ENCODE measurements at regions not wholly inside any gene's neighbourhood (a gene's known extent, or its start where the extent isn't known, plus 50 kb on each side); places are given as distances from the start of the nearest gene placed in this dataset.

DNA sequence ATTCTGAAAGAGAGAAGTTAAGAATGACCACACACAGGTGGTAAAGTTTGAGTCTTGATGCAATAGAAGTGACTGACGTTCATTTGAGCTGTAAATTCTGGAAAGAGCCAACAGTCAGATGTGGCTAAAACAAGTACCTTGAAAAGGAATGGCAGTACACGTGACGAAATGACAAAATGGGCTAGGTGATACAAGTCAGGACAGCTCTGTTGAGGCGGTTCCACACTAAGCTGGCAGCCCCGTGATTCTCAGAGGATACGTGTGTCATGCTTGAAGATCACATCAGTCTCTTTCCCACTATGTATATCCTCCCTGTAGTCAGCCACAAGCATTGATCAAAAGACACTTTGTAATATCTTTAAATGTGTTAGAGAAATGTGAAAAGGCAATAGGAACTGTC is 881.3 kb upstream of the ADGRL2 start:
- Mint-ChIP-seq H3K4me3 (no peak overlapping the region), H3K27ac (no peak overlapping the region), H3K4me1 (no peaks in the 10 kb centered on the region), H3K27me3 (no peaks in the 10 kb centered on the region), H3K36me3 (ENCODE audit: low read depth) (no peaks in the 10 kb centered on the region), H3K9me3 (peaks cover 3% of the 10 kb centered on the region)
- CTCF ChIA-PET, result no interaction called here
- POLR2A ChIA-PET, result no interaction called here
- DNase-seq, result no peak

DNA sequence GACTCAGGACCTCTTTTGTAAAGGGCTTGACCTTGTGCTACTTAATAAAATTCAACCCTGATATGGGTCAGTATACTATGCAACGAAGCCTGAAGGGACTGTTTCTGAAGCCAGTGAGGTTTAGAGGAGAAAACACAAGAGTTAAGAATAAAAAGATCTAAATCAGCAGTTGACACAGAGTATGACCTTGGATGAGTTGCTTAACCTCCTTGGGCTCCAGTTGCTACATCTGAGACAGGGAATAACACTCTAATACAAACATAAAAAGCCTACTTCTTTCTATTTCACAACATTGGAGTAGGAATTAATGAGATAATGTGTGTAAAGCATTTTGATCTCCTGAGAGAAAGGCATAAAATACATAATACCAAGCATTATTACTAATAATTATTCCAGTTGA is 882.4 kb upstream of the ADGRL2 start:
- Mint-ChIP-seq H3K36me3 (ENCODE audit: low read depth) (no peaks in the 10 kb centered on the region), H3K27me3 (no peaks in the 10 kb centered on the region), H3K27ac (no peak overlapping the region), H3K4me3 (no peak overlapping the region), H3K9me3 (peaks cover 3% of the 10 kb centered on the region), H3K4me1 (no peaks in the 10 kb centered on the region)
- ChIA-PET POLR2A (no interaction called here), CTCF (no interaction called here)
- DNase-seq, result no peak

DNA sequence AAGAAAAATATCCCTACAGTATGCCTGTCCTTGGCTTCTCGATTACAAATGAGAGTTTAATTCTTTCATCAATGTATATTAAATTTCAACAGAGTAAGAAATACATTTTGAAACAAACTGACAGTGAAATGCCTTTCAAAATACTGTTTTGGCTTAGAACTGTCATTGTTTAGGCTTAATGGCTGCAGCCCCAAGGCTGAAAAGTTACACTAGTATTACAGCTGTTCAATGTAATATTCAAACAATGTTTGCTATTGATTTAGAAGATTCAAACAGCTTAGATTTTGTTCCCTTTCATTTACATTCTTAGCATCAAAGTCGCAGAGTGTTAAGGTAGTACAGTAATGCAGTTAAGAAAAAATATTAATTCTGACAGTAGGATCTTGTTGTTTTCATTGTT is 882.9 kb upstream of the ADGRL2 start:
- Mint-ChIP-seq H3K27ac (no peak overlapping the region), H3K27me3 (no peaks in the 10 kb centered on the region), H3K9me3 (peaks cover 3% of the 10 kb centered on the region), H3K4me3 (no peak overlapping the region), H3K4me1 (no peaks in the 10 kb centered on the region), H3K36me3 (ENCODE audit: low read depth) (no peaks in the 10 kb centered on the region)
- POLR2A ChIA-PET, result no interaction called here
- CTCF ChIA-PET, result no interaction called here
- no peak for DNase-seq

DNA sequence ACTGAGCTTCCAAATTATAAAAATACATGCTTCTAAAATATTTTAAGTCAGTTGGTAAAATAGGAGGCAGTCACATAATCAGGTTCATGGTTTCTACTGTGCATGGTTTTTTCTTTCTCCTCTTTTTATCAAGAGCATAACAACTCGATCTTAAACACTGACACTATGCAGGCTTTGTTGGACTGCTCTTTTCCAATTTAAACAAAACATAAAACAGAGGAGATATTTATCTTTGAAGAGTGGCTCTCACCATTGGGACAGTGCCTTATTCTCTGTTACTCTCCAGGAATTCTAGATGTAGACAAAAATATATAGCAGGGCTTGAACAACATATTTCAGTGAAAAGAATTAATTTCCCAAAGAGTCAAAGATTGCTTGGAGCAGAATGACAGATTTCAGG is 883.5 kb upstream of the ADGRL2 start:
- Mint-ChIP-seq H3K4me1 (no peaks in the 10 kb centered on the region), H3K9me3 (peaks cover 3% of the 10 kb centered on the region), H3K4me3 (no peak overlapping the region), H3K36me3 (ENCODE audit: low read depth) (no peaks in the 10 kb centered on the region), H3K27me3 (no peaks in the 10 kb centered on the region), H3K27ac (no peak overlapping the region)
- DNase-seq, result no peak
- CTCF ChIA-PET, result no interaction called here
- POLR2A ChIA-PET, result no interaction called here

DNA sequence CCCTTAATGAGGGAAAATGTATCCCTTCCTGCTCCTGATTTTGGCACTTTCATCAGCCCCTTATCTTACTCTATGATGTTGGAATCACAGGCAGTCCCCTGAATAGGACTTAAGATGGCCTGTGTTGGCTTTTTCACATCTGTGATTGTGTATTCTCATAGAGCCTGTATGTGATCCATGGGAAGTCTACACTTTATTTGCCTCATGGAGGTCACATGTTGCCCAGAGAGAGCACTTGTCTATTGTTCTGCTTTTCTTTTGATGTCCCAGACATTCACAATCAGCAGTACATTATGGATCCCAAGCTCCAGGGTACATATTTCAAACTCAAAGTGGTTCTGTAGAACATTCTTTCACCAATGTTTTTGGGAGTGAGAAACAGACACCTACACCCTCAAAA is 885.2 kb upstream of the ADGRL2 start:
- no peaks in the 10 kb centered on the region for H3K36me3 Mint-ChIP-seq (ENCODE audit: low read depth)
- H3K4me1 Mint-ChIP-seq, result no peaks in the 10 kb centered on the region
- DNase-seq, result no peak
- ChIA-PET POLR2A (no interaction called here), CTCF (no interaction called here)
- no peak overlapping the region for H3K27ac Mint-ChIP-seq
- no peak overlapping the region for H3K4me3 Mint-ChIP-seq
- H3K9me3 Mint-ChIP-seq, result peaks cover 3% of the 10 kb centered on the region
- H3K27me3 Mint-ChIP-seq, result no peaks in the 10 kb centered on the region

DNA sequence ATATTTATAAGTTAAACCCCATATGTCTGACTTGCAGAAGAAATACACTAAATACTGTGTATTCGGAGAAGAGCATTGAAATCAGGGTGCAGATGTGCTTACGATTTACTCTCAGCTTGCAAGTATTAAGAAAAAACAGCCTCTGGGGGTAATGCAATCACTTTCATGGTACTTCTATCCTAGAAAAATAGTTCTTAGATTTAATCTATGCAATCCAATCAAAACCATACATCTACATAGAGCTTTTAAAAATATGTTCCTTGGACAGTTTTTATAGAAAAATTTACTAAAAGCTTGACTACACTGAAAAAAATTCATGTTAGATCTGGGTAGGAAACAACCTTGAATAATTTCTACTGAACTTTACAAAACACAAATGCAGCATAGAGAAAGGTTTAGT is 890.3 kb upstream of the ADGRL2 start:
- CTCF ChIA-PET, result no interaction called here
- Mint-ChIP-seq H3K4me1 (no peaks in the 10 kb centered on the region), H3K4me3 (no peak overlapping the region), H3K27ac (no peak overlapping the region), H3K27me3 (no peaks in the 10 kb centered on the region), H3K36me3 (ENCODE audit: low read depth) (no peaks in the 10 kb centered on the region), H3K9me3 (no peaks in the 10 kb centered on the region)
- POLR2A ChIA-PET, result no interaction called here
- DNase-seq, result no peak

DNA sequence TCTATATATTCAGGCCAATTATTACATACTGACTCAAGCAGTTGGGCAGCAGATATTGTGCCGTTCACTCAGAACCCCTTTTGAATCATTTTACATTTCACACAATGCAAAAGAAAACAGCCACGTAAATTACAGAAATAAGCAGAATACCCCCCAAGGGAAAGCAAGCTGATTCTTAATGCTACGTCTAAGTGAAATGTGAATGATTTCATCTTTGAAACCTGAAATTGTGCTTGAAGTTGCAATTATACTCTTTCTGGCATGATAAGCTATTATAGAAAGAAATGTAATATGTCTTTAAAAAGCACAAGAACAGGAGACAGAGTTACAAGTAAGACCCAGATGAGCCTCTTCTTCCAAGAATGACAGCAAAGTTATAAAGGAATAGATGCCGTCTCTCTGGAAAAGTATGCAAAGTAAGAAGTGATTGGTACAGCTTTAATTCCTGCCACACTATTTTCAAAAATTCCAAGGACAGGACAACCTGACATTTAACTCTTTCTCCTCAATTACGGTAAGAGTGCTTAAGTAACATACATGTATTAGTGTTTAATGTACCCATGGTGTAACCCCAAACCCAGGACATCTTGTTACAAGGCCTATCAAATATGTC is 891.5 kb upstream of the ADGRL2 start:
- no peaks in the 10 kb centered on the region for H3K27me3 Mint-ChIP-seq
- no peak overlapping the region for H3K27ac Mint-ChIP-seq
- H3K9me3 Mint-ChIP-seq, result no peaks in the 10 kb centered on the region
- no peaks in the 10 kb centered on the region for H3K36me3 Mint-ChIP-seq (ENCODE audit: low read depth)
- no peak overlapping the region for H3K4me3 Mint-ChIP-seq
- POLR2A ChIA-PET, result no interaction called here
- H3K4me1 Mint-ChIP-seq, result no peaks in the 10 kb centered on the region
- DNase-seq, result no peak
- CTCF ChIA-PET, result no interaction called here

DNA sequence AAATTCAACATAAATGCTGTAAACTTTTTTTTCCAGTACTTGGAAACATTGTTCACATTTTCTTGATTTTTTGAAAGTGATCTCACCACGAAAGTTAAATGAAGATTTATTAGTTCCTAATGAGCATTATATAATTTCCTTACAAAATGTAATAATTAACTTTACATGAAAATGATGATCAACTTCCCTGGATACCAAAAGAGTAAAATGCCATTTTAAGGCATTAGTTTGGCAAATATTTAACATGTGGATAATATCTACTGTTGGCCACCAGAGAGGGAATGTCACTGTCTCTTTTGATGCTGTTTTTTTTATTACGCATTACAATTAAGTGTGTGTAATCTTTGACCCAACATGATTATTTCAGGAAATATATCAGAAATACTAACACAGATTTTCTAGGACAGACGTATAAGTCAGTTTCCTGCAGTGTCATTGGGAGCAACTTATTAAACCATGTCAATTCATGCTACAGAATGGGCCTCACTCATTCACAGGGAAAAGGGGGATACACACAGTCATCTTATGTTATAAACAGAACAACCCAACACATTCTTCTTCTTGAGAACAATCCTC is 903.9 kb upstream of the ADGRL2 start:
- Mint-ChIP-seq H3K36me3 (ENCODE audit: low read depth) (no peaks in the 10 kb centered on the region), H3K27ac (no peak overlapping the region), H3K27me3 (no peaks in the 10 kb centered on the region), H3K4me1 (no peaks in the 10 kb centered on the region), H3K9me3 (no peaks in the 10 kb centered on the region), H3K4me3 (no peak overlapping the region)
- ChIA-PET POLR2A (no interaction called here), CTCF (no interaction called here)
- no peak for DNase-seq

DNA sequence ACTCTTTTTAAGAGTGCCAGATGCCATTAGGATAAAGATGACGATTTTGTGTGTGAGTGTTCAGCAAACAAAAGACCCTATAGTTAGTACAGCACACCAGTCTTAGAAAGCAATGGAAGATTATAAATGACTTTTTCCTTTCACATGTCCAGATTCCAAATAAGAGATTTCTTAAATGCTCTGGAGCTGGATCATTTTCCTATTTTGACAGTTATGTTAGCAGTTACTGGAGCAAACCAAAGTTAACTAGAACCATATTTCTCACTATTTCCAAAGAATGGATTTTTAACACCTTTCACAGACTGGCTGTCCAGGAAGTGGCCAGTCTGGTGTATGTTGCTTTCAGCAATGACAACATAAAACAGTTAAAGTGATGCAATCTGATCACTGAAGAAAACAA is 905.8 kb upstream of the ADGRL2 start:
- Mint-ChIP-seq H3K9me3 (no peaks in the 10 kb centered on the region), H3K27me3 (no peaks in the 10 kb centered on the region), H3K27ac (no peak overlapping the region), H3K4me1 (no peaks in the 10 kb centered on the region), H3K36me3 (ENCODE audit: low read depth) (no peaks in the 10 kb centered on the region), H3K4me3 (no peak overlapping the region)
- POLR2A ChIA-PET, result no interaction called here
- CTCF ChIA-PET, result no interaction called here
- DNase-seq, result no peak

DNA sequence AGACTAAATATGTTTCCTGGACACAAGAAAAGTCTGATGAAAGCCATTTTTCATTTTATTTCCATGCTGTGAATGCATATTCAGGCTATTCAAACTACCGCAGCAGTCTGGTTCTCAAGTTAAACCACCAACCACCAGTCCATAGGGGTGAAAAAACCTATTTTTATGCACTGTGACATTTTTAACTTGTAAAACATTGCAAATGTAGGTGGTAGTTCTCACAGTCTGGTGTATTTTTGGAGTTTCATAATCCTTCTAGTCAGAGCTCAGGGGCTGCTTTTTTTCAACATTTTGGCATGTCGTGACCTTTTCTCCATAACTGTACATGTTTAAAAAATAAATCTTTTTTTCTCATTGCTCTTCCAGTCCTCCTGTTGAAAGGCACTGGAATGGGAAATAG is 907.6 kb upstream of the ADGRL2 start:
- Mint-ChIP-seq H3K4me1 (no peaks in the 10 kb centered on the region), H3K36me3 (ENCODE audit: low read depth) (no peaks in the 10 kb centered on the region), H3K9me3 (no peaks in the 10 kb centered on the region), H3K27ac (no peak overlapping the region), H3K27me3 (no peaks in the 10 kb centered on the region), H3K4me3 (no peak overlapping the region)
- no peak for DNase-seq
- ChIA-PET CTCF (no interaction called here), POLR2A (no interaction called here)

DNA sequence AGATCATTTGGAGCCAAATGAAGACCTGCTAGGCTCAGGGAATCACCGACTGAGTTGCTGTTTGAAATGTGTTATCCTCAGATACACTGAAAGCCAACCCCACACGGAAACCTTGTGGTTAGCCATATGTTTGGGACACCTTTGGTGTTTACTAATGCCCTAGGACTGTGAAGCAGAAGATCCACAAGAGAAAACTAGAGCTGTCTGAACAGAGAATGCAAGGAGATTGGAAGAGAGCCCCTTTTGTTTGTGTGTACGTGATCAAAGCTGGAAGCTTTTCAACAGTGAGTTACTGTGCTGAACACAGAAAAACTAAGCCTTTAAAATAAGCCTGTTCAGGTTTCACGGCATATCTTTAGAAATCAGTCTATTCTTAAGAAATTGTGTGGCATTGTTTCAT is 908.2 kb upstream of the ADGRL2 start:
- no peaks in the 10 kb centered on the region for H3K27me3 Mint-ChIP-seq
- H3K4me1 Mint-ChIP-seq, result no peaks in the 10 kb centered on the region
- DNase-seq, result no peak
- H3K36me3 Mint-ChIP-seq (ENCODE audit: low read depth), result no peaks in the 10 kb centered on the region
- H3K4me3 Mint-ChIP-seq, result no peak overlapping the region
- H3K27ac Mint-ChIP-seq, result no peak overlapping the region
- ChIA-PET POLR2A (no interaction called here), CTCF (no interaction called here)
- H3K9me3 Mint-ChIP-seq, result no peaks in the 10 kb centered on the region

DNA sequence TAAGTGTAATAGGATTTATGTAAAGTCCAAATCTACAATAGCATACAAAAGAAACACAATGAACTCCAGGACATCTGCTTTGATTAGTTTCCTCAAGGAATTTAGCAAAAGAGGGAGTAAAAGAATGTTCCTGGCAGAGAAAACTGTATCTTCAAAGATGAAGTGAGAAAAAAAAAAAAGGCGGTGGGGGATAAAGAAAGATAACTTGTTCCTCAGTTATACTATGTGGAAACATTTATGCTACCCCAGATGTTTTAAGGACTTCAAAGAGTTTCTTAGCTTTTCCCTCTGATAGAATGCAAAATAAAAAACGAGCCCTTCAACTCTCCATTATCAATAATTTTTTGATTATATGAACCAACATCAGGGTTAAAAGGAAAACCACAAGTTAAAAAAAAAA is 908.9 kb upstream of the ADGRL2 start:
- H3K9me3 Mint-ChIP-seq, result no peaks in the 10 kb centered on the region
- no peaks in the 10 kb centered on the region for H3K4me1 Mint-ChIP-seq
- CTCF ChIA-PET, result no interaction called here
- H3K27ac Mint-ChIP-seq, result no peak overlapping the region
- H3K36me3 Mint-ChIP-seq (ENCODE audit: low read depth), result no peaks in the 10 kb centered on the region
- no peak overlapping the region for H3K4me3 Mint-ChIP-seq
- no peaks in the 10 kb centered on the region for H3K27me3 Mint-ChIP-seq
- no peak for DNase-seq
- POLR2A ChIA-PET, result no interaction called here

DNA sequence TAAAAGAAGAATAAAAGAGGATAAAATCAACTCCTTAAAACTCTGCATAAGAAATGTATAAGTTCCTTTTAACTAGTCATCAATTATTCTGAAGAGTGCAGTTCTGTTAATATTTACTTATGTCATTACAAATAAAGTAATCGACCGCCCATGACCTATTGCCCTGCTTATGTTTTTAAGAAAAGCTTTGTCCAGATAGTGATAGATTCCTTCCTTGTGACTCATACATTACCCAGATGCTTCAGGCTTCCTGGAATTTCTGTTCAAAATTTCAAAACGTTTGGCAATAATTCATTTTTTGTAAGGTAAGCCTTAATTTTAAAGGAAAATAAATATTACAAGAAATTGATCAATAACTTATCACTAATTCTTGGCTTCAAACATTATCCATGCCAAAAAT is 918.2 kb upstream of the ADGRL2 start:
- H3K4me1 Mint-ChIP-seq, result no peaks in the 10 kb centered on the region
- no peak overlapping the region for H3K27ac Mint-ChIP-seq
- H3K27me3 Mint-ChIP-seq, result no peaks in the 10 kb centered on the region
- no peak for DNase-seq
- ChIA-PET POLR2A (no interaction called here), CTCF (no interaction called here)
- peaks cover 7% of the 10 kb centered on the region for H3K9me3 Mint-ChIP-seq
- no peaks in the 10 kb centered on the region for H3K36me3 Mint-ChIP-seq (ENCODE audit: low read depth)
- H3K4me3 Mint-ChIP-seq, result no peak overlapping the region

DNA sequence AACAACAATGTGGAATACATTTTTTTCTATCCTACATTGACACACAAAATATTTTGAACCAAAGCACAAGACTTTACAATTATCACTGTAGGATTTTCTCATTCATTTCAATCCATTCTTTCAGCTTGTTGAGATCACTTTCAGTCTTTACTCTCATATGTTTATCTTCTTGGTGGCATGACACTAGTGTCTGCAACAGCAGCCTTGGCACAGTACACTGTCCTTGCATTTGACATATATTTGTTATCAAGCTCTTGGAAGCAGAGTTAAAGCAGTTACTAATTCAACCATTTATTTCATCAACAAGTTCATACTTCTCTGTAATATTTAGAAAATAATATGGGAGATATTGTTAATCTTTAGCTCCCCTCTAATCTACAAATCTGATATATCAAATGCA is 922.4 kb upstream of the ADGRL2 start:
- ChIA-PET CTCF (no interaction called here), POLR2A (no interaction called here)
- Mint-ChIP-seq H3K36me3 (ENCODE audit: low read depth) (no peaks in the 10 kb centered on the region), H3K4me1 (no peaks in the 10 kb centered on the region), H3K4me3 (no peak overlapping the region), H3K27ac (no peak overlapping the region), H3K27me3 (no peaks in the 10 kb centered on the region), H3K9me3 (peaks cover 10% of the 10 kb centered on the region)
- DNase-seq, result no peak

DNA sequence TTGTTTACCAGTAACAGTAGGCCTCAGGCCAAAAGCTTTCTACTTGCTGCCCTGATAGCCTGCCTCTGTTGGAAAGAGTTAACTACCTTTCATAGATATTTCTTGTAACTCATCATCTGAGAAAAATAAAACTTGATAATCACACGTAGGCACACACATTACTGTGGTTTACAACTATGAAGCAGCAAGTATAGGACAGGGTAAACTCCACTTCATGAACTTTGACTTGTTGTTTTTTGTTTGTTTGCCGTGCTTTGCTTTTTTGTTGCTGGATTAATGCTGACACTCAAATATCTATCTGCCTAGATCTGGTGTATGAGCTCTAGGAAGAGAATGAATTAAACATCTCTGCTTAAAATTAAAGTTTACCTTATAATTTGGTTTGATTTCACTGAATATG is 924.7 kb upstream of the ADGRL2 start:
- Mint-ChIP-seq H3K4me3 (no peak overlapping the region), H3K9me3 (peaks cover 5% of the 10 kb centered on the region), H3K4me1 (no peaks in the 10 kb centered on the region), H3K36me3 (ENCODE audit: low read depth) (no peaks in the 10 kb centered on the region), H3K27me3 (no peaks in the 10 kb centered on the region), H3K27ac (no peak overlapping the region)
- CTCF ChIA-PET, result no interaction called here
- DNase-seq, result no peak
- POLR2A ChIA-PET, result no interaction called here
